ENCODE measurements at regions not wholly inside any gene's neighbourhood (a gene's known extent, or its start where the extent isn't known, plus 50 kb on each side); places are given as distances from the start of the nearest gene placed in this dataset.
"Not testable (repeated sequence)": the region's sequence is repeated elsewhere in the genome, so short reads cannot be mapped to it uniquely, and the experiment has no call there.

DNA sequence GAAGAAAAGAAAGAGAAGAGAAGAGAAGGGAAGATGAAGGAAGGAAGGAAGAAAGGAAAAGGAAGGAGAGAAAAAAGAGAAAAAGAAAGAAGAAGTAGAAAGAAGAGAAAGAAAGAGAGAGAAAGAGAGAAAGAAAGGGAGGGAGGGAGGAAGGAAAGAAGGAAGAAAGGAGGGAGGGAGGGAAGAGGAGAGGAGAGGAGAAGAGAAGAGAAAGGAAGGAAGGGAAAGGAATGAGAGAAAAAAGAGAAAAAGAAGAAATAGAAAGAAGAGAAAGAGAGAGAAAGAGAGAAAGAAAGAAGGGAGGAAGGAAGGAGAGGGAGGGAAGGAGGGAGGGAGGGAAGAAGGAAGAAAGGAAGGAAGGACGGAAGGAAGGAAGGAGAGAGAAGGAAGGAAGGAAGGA lies 217.9 kb upstream of the POU1F1 start:
- DNase-seq (ENCODE audit: low read depth in 3 of 3) = no peak

DNA sequence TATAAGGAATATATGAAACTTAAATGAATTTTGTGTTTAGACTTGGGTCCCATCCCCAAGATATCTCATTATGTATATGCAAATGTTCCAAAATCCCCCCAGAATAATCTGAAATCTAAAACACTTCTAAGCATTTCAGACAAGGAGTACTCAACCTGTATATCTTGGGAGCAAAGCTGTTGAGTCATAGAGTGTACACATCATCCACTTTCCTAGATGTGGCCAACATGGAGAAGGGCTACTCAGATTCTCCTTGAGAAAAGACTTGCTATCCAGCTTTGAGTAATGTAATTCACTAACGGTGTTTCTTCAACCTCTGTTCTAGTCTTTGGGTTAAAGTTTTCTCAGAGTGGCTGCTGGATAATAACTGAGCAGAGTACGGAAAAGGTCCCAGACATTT lies 215.5 kb upstream of the POU1F1 start:
- DNase-seq (ENCODE audit: low read depth in 3 of 3) = no peak

DNA sequence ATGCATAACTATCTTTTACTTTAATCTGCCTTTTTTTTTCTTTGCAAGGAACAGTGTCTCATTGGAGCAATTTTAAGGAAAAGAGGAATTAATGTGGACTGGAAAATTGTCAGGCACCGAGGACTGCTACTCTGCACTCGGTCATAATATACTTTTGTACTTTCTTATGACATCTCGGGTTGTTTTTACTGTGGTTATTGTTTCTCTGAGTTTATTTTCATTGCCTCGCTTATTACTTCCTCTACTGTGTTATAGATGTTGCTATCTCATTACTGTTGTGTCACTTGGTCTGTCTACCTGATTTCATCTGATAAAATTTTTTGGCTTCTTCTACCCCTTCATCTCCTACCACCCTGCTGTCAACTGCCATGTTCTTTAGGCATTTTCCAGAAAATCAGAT lies 213.5 kb upstream of the POU1F1 start:
- no peak for DNase-seq (ENCODE audit: low read depth in 3 of 3)

DNA sequence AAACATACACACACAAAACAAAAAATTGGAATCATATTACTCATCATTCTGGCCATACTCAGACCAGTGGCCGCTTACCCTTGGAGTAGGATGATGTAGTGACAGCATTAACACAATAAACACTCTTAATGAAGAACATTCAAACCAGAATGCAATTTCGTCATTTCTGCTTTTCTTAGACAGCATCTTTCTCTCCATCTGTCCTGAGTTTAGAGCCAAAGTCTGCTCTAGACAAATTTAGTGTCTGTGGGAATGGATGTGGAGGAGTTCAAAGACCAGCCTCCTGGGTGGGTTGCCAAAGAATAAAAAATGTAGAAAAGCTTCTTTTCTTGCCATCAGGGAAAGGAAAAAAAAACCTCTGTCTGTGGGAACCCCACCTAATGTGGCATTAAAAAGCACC lies 212.4 kb upstream of the POU1F1 start:
- no peak for DNase-seq (ENCODE audit: low read depth in 3 of 3)

DNA sequence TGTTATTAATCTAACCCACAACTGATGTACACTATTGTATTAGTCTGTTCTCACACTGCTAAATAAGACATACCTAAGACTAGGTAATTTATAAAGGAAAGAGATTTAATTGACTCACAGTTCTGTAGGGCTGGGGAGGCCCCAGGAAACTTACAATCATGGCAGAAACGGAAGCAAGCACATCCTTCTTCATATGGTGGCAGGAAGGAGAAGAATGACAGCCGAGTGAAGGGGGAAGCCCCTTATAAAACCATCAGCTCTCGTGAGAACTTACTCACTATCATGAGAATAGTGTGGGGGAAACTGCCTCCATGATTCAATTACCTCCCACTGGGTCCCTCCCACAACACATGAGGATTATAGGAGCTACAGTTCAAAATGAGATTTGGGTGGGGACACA lies 210.3 kb upstream of the POU1F1 start:
- DNase-seq (ENCODE audit: low read depth in 3 of 3) = not testable (repeated sequence)

DNA sequence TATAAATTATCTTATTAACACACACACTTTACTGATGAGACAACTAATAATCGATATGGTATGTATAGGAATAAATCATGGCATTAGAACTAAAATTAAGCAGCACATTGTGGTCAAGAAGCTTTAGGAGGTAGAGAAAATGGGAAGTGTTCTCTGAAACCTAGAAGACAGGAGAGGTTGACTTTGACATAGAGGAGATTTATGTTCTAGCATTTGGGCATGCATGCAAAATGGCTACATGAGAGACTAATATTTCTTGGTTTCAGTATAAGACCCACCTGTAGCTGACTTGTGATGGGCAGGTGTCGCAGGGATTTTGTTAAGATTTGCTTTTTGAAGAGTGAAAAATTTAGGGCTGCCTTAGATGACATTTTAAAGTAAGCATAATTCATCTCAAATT lies 209.7 kb upstream of the POU1F1 start:
- no peak for DNase-seq (ENCODE audit: low read depth in 3 of 3)

DNA sequence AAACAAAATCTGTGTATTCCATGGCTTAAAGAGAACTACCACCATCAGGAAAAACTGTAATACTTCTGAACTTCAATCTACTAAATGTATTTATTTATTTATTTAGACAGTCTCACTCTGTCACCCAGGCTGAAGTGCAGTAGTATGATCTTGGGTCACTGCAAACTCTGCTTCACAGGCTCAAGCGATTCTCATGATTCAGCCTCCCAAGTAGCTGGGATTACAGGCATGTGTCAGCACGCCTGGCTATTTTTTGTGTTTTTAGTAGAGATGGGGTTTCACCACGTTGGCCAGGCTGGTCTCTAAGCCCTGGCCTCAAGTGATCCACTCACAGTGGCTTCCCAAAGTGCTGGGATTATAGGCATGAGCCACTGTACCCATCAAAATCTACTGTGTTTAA lies 202.3 kb upstream of the POU1F1 start:
- DNase-seq (ENCODE audit: low read depth in 3 of 3) = no peak

DNA sequence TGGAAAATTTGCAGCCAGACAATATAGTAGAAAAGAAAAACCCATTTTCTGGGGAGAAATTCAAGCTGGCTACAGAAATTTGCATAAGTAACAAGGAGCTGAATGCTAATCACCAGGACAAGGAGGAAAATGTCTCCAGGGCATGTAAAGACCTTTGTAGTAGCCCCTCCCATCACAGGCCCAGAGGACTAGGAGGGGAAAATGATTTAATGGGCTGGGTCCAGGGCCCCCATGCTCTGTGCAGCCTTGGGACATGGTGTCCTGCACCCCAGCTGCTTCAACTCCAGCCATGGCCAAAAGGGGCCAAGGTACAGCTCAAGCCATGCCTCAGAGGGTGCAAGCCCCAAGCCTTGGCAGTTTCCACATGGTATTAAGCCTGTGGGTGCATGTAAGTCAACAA lies 197.6 kb upstream of the POU1F1 start:
- no peak for DNase-seq (ENCODE audit: low read depth in 3 of 3)

DNA sequence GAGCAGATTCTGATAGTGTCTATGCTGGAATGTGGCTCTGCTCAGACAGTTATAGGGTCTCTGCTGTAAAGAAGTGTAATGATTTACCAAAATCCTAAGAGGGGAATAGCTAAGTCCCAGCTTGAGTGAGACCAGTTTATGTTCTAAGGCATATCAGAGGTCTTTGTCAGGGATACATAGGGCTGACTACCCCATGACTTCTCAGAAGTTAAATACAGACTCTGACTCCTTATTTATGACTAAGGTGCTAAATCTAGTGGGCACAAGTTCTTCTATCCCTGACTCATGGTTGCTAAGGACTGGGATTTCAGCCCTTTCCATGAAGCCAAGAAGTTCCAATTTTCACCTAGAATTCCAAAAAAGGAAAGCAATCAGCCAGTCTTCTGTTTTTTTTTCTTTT lies 192.6 kb upstream of the POU1F1 start:
- no peak for DNase-seq (ENCODE audit: low read depth in 3 of 3)

DNA sequence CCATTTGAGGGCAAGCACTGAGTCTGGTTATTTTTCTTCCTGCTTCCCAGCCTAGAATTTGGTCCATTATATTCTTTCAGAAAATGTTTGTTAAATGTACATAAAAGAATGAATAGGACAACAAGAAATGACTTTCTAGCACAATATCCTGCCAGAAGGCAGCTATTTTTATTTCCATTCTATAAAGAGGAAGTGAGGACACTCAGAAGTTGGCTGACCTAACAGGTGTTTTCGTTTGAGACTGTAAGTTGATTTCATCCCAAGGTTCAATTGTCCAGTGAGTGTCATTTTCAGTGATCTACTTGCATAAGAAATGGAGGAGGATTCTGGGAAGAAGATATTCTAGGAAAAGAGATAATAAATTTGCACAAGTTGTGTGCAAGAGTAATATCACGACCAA lies 191.9 kb upstream of the POU1F1 start:
- no peak for DNase-seq (ENCODE audit: low read depth in 3 of 3)

DNA sequence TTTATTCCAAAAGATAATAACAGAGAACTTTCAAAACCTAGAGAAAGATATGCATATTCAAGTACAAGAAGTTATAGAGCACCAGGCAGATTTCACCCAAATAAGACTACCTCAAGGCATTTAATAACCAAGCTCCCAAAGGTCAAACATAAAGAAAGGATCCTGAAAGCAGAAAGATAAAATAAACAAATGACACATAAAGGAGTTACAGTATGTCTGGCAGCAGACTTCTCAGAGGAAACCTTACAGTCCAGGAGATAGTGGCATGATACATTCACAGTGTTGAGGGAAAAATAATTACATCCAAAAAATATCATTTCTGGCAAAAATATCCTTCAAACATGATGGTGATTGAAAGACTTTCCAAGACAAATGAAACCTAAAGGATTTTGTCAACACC lies 185.8 kb upstream of the POU1F1 start:
- no peak for DNase-seq (ENCODE audit: low read depth in 3 of 3)

DNA sequence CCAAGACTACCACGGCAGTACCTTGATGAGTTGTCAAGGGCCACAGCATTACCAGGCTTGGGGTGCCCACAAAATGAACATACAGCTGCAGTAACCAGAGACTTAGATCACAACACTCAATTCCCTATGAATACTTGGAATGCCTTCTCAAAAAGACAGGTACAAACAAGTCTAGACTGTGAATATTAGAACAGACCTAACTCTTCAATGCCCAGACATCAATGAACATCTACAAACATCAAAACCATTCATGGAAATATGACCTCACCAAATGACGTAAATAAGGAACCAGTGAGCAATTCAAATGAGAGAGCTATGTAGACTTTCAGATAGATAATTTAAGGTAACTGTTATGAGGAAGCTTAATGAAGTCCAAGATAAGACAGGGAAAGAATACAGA lies 185.1 kb upstream of the POU1F1 start:
- no peak for DNase-seq (ENCODE audit: low read depth in 3 of 3)

DNA sequence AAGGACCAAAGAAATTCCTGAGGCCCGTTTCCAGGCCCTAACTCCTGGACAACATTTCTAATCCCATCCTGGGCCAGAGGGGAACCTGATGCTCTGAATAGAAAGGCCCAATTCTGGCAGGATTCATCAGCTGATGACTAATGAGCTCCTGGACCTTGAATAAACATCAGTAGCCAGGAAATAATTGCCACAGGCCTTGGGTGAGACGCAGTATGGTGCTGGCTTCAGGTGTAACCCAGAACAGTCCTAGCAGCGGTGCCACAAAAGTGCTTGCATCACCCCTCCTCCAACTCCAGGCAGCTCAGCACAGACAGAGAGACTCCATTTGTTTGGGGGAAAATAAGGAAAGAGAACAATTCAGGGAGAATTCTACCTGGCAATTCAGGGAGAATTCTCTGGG lies 184.7 kb upstream of the POU1F1 start:
- DNase-seq (ENCODE audit: low read depth in 3 of 3) = no peak

DNA sequence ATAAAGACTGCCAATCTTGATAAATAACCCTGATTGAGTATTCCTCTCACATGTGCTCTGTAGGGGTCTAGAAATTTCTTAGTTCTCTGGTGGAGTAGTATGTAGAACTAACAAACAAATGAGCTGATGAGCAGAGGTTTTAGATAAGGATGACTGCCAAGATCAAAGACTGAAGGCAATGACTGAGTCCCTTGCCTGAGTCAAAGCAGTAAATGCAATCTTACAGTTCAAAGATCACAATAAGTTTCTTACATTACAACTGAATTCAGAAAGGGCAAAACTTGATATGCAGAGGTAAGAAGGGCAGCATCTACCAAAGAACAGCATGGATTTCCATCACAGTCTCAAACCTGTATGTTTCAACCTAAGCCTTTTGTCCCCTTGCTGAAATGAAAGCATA lies 172.2 kb upstream of the POU1F1 start:
- DNase-seq (ENCODE audit: low read depth in 3 of 3) = no peak

DNA sequence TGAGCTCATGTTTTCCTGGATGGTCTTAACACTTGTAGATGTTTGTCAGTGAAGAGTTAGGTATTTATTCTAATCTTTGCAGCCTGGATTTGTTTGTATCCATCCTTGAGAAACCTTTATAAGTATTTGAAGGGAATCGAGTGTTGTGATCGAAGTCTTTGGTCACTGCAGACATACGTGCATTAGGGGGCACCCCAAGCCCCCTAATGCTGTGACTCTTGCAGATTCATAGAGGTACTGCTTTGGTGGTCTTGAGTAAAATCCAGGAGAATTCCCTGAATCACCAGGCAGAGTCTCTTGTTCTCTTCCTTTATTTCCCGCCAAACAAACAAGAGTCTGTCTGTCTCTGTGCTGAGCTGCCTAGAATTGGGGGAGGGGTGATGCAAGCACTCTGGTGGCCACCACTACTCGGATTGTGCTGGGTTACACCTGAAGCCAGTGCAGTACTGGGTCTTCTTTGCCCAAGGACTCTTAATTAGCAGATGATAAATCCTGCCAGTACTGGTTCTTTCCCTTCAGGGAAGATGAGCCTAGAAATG lies 170.5 kb upstream of the POU1F1 start:
- DNase-seq (ENCODE audit: low read depth in 3 of 3) = no peak

DNA sequence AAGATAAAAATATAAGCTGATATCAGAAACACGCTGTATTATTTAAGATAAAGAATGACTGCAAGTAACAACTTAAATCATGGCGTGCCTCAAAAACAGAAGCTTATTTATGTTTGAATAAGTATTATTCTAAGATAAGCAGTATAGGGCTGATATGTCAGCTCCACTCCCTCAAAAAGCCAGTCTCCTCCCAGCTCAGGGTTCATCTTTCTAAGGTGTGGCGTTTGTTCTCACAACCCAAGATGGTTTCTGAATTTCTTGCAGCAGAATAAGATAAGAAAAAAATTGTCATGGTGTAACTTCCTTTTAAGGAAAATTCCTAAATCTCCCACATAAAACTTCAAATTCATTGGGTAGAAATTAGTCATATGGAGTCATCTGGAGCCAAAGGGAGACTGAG lies 166.1 kb upstream of the POU1F1 start:
- no peak for DNase-seq (ENCODE audit: low read depth in 3 of 3)

DNA sequence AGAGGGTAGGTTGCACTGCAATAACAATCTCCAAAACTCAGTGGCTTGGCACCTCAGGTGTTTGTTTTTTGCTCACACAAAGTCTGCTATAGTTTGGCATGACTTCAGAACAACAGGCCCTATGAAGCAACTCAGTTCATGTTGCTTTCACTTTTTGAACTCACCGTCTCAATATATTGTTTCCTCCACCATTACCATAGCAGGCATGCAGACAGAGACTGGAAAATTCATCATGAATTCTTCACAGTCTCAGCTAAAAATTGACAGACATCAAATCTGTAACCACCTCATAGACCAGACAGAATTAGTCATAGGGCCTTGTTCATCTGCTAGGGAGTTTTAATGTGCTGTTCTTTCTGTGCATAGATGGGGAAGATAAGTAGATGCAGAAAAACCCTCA lies 161.4 kb upstream of the POU1F1 start:
- DNase-seq (ENCODE audit: low read depth in 3 of 3) = no peak

DNA sequence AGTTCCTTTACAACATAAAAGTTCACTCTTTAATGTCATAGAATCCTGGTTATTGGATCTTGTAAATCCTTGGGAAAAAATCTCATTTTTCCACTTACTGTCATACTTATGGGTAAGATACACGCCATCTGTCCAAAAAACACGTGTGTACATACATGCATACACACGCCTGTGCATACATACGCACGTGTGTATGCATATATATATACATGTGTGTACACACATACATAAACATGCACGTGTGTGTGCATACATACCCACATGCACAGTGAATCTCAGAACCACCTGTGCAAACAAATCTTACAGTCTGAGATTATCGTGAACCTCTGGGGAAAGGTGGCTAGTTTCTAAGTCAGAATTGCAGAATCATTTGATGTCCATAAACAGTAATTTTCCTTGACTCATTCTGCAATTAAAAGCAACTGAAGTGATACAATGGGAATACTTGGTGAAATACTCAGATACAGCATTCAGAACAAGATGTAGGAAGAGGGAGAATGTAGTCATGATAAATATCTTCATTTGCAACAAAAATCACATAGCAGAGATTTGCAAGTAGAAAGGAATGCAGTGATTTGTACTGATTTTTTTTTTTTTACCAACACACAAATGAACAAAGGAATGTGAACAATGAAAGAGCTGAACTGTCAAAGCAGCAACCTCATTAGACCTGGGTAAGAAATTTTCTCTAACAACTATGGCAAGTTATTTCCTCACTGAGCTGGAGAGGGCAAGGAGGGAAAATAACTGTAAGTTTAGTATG lies 160.6 kb upstream of the POU1F1 start:
- no peak for DNase-seq (ENCODE audit: low read depth in 3 of 3)

DNA sequence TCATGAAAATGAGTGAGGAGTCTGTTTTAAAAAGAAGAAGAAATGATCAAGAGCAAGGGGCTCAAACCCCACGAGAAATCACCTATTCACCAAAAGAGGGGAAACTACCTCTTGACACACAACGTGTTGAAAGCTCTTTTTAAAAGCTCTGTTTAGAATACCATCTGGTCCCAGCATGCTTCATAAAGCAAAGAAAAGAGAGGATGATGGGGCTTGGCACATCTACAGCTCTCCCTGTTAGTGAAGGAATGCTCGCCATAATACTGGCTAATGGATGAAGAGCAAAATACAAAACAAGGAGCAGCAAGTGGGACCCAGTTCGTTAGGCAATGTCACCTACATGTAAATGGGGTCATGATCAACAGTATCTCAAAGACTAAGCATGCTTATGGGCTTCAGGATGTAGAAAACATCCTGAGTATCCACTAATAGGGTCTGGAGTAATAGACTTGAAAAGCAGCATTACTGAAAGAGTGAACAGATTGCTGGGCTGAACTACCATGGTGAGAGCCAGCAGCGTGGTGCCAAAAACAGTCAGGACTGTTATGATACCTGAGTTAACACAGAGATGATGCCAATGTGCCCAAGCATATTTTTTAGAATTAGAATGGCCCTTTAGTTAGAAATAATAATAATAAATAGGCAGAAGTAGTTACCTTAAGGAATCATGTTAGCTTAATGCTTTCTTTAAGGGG lies 159.7 kb upstream of the POU1F1 start:
- DNase-seq (ENCODE audit: low read depth in 3 of 3) = no peak

DNA sequence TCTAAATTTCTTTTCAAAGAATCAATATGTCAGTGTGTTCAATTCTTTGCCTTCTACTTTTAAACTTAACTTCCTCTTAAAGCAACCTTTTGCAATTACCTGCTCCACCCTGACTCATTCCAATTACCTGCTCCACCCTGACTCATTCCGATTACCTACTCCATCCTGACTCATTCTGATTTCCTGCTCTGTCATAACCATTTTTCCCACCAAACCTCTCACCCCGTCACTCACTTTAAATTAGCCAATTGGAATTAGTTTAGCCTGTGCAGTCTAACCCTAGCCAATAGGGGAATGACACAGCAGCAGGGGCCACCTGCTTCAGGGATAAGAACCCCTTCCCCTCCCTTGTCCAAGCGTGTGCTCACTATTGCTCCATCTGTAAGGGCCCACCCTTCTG lies 157.1 kb upstream of the POU1F1 start:
- not testable (repeated sequence) for DNase-seq (ENCODE audit: low read depth in 3 of 3)

DNA sequence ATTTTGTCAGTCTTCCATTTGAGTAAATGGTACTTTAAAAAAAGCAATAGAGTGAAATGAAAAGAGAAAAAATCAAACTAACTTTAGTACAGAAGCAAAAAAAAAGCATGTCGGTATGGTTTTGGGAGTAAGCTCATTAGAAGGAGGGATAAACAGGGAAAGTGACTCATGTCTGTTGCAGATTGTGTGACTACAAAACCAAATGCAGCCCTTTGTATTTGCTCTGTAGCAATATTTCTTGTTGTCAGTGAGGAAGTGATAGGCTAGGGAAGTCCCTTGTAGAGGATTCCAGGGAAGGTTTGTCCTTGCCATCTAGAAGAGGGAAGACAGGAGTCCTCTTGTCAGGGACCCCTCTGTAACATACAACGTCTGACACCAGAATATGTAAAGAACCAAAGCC lies 150.5 kb upstream of the POU1F1 start:
- no peak for DNase-seq (ENCODE audit: low read depth in 3 of 3)

DNA sequence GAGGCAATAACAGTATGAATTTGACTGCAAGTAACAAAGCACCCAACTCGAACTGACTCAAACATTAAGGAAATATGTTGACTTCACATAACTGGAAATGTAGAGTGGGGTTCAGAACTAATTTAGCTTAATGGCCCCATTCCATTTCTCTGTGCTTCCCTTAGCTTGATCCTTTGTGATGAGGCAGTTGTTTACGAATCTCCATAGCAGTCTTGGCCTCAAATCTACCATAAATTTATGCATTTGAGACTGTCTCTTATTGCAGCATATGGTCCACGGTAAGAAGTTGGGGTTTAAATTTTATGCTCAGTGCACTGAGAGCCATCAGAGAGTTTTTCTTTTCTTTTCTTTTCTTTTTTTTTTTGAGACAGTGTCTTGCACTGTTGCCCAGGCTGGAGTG lies 148.7 kb upstream of the POU1F1 start:
- DNase-seq (ENCODE audit: low read depth in 3 of 3) = no peak

DNA sequence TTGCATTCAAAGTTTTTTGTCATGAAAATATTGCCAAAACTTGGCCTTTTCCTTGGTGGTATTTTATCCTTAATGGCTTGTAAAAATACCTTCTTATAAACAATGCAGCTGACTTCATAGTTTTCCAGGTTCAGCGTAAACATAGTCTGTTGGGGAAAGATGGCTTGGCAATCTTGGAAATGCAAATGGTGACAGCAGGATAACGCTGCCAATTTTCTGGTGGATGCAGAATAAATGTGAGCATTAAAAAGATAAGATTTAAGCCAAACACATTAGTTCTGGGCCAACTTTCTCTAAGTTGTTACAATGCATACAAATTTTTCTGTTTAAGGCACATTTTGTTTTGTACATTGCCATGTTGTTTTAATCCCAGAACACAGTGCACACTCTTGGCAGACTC lies 147.0 kb upstream of the POU1F1 start:
- DNase-seq (ENCODE audit: low read depth in 3 of 3) = no peak

DNA sequence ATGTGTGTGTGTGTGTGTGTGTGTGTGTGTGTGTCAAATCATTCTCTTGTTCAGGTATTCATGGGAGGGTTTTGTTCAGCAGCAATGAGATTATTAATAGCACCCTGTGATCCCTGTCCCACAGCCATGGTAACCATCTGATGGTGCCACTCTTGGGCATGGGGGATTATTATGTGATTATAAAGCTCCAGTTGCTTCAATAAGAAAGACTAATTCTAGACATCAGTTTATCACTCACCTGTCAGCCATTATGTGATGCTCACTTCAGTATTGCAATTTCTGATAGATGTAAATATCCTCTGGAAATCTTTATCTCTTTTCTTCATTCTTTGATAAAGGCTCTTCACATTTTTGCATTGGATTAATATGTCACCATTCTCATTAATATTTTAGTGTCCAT lies 145.9 kb upstream of the POU1F1 start:
- no peak for DNase-seq (ENCODE audit: low read depth in 3 of 3)
